ENCODE measurements at regions not wholly inside any gene's neighbourhood (a gene's known extent, or its start where the extent isn't known, plus 50 kb on each side); places are given as distances from the start of the nearest gene placed in this dataset.

GRCh38 chr2:7620255-7620654 lies 703.0 kb downstream of the RNF144A start:
- TF ChIP-seq, protein P1, sequence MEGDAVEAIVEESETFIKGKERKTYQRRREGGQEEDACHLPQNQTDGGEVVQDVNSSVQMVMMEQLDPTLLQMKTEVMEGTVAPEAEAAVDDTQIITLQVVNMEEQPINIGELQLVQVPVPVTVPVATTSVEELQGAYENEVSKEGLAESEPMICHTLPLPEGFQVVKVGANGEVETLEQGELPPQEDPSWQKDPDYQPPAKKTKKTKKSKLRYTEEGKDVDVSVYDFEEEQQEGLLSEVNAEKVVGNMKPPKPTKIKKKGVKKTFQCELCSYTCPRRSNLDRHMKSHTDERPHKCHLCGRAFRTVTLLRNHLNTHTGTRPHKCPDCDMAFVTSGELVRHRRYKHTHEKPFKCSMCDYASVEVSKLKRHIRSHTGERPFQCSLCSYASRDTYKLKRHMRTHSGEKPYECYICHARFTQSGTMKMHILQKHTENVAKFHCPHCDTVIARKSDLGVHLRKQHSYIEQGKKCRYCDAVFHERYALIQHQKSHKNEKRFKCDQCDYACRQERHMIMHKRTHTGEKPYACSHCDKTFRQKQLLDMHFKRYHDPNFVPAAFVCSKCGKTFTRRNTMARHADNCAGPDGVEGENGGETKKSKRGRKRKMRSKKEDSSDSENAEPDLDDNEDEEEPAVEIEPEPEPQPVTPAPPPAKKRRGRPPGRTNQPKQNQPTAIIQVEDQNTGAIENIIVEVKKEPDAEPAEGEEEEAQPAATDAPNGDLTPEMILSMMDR (IDR thresholded peaks at IDR 0.05) = no peak
- no peak for TF ChIP-seq POLR2A (IDR thresholded peaks at IDR 0.05)
